ENCODE measurements at regions not wholly inside any gene's neighbourhood (a gene's known extent, or its start where the extent isn't known, plus 50 kb on each side); places are given as distances from the start of the nearest gene placed in this dataset.
"Not testable (repeated sequence)": the region's sequence is repeated elsewhere in the genome, so short reads cannot be mapped to it uniquely, and the experiment has no call there.

- TF ChIP-seq CTCF (IDR thresholded peaks at IDR 0.05) = no peak
- no peaks in the 10 kb centered on the region for H3K4me1 ChIP-seq
- no peak overlapping the region for H3K4me3 ChIP-seq
- H3K9me3 ChIP-seq = no peaks in the 10 kb centered on the region
- H3K36me3 ChIP-seq = no peaks in the 10 kb centered on the region
- no peaks in the 10 kb centered on the region for H3K27me3 ChIP-seq
- DNase-seq (ENCODE audit: low spot score) = no peak
- no peak overlapping the region for H3K27ac ChIP-seq
Measured at GRCh38 chrX:40897718-40898270, 162.5 kb upstream of the MED14 start.

DNA sequence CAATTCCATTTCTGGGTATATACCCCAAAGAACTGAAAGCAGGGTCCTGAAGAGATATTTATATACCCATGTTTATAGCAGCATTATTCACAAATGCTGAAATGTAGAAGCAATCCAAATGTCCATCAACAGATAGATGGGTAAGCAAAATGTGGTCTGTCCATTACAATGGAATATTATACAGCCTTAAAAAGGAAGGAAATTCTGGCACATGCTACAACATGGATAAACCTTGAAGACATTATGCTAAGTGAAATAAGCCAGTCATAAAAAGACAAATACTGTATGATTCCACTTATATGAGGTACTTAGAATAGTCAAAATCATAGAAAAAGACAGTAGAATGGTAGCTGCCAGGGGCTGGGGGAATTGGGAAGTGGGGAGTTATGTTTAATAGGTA is 169.4 kb upstream of the MED14 start:
- H3K4me1 ChIP-seq; DNase-seq (ENCODE audit: low spot score); H3K36me3 ChIP-seq; H3K9me3 ChIP-seq; H3K4me3 ChIP-seq; H3K27ac ChIP-seq; H3K27me3 ChIP-seq: not testable (repeated sequence)

- Histone ChIP-seq H3K9me3 (peaks cover 6 to 9% of the 10 kb centered on the region in 2 donors), H3K4me1 (no peaks in the 10 kb centered on the region), H3K36me3 (no peaks in the 10 kb centered on the region), H3K27ac (no peak overlapping the region), H3K4me3 (no peak overlapping the region), H3K27me3 (no peaks in the 10 kb centered on the region)
- no peak for DNase-seq (ENCODE audit: low spot score)
- TF ChIP-seq CTCF (IDR thresholded peaks at IDR 0.05) = no peak
Measured at GRCh38 chrX:40908026-40908425, 172.7 kb upstream of the MED14 start.

DNA sequence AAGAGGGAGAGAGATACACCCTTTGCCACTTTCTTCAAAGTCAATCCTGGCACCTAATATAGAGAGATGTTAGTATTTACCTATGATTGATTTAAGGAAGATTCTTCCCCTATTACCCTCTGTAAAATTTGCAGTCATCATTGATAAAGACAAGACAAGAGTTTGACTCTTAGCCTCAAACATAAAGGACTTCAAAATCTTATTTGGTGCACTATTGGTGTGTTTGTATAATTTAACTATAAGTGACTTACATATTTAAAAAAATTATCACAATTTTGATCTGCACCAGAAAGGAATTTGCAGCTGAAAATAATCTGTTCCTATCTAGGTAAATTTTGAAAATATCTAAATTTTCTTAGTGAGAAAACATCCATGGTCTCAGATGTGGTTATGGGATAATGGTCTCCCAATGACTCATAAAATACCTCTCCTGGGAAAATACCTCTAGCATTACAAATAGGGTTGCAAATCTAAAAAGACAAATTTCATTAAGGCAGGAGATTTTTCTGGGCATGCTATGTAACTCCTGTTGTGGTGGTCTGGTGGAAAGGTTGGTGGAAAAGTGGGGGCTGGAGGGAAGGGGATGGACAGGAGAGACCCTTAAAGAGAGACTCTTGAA is 173.6 kb upstream of the MED14 start:
- DNase-seq (ENCODE audit: low spot score) = no peak
- no peaks in the 10 kb centered on the region for H3K36me3 ChIP-seq
- peaks cover 6 to 9% of the 10 kb centered on the region in 2 donors for H3K9me3 ChIP-seq
- no peaks in the 10 kb centered on the region for H3K4me1 ChIP-seq
- no peak overlapping the region for H3K27ac ChIP-seq
- TF ChIP-seq CTCF (IDR thresholded peaks at IDR 0.05) = no peak
- H3K4me3 ChIP-seq = no peak overlapping the region
- H3K27me3 ChIP-seq = no peaks in the 10 kb centered on the region

DNA sequence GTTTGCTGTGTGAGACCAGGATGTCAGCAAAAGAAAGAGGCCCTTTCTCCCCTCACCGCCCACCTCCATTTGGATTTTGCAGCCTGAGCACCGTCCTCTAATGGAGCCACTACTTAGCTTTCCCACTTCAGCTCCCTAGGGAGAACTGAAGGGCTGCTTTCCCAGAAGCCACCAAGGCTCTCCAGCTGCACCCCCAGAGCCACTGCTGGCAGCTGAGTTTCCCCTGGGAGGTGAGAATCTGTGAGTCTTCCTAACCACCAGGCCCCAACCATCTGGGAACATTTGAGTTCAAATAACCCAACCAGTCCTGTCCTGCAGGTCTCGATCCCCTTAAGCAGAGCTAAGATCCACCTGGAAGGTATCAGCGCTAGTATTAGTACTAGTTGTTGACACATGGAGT is 173.1 kb upstream of the USP9X start:
- no peak overlapping the region for H3K4me3 ChIP-seq
- TF ChIP-seq CTCF (IDR thresholded peaks at IDR 0.05) = no peak
- H3K9me3 ChIP-seq = no peaks in the 10 kb centered on the region
- no peaks in the 10 kb centered on the region for H3K36me3 ChIP-seq
- DNase-seq (ENCODE audit: low spot score) = no peak
- H3K27ac ChIP-seq = no peak overlapping the region
- H3K4me1 ChIP-seq = no peaks in the 10 kb centered on the region
- H3K27me3 ChIP-seq = no peaks in the 10 kb centered on the region

DNA sequence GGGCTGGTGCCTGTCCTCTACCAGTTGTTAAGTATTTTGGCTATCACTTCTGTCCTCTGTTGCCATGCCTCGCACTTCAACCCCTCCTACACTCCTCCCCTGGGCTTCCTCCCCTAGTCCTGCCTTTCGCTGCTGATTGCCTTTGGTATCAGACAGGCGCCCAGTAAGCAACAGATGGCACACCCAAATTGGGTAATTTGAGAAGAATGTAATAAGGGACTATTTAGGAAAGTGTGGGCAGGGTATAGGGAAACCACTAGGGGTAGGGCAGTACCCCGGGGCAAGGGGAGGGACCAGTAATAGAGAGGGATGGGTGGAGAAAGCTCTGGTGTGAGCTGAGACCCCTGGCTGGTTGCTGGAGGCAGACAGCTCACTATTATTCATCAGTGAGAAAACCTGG is 172.7 kb upstream of the USP9X start:
- no peak for DNase-seq (ENCODE audit: low spot score)
- Histone ChIP-seq H3K4me3 (no peak overlapping the region), H3K27me3 (no peaks in the 10 kb centered on the region), H3K9me3 (no peaks in the 10 kb centered on the region), H3K4me1 (no peaks in the 10 kb centered on the region), H3K27ac (no peak overlapping the region), H3K36me3 (no peaks in the 10 kb centered on the region)
- TF ChIP-seq CTCF (IDR thresholded peaks at IDR 0.05) = no peak
